GM18873 (cell line): ENCODE measurements at regions not wholly inside any gene's neighbourhood (a gene's known extent, or its start where the extent isn't known, plus 50 kb on each side); places are given as distances from the start of the nearest gene placed in this dataset.
"Not testable (repeated sequence)": the region's sequence is repeated elsewhere in the genome, so short reads cannot be mapped to it uniquely, and the experiment has no call there.

Source experiments
- ATAC-seq: cut with Tn5 transposase; IDR thresholded peaks from one replicate; pipeline ENCODE4 v1.9.1; 2021; ENCODE audit warnings: mild to moderate bottlenecking, moderate library complexity, moderate number of reproducible peaks; ENCODE audit not compliant: unreplicated experiment, low FRiP score

DNA sequence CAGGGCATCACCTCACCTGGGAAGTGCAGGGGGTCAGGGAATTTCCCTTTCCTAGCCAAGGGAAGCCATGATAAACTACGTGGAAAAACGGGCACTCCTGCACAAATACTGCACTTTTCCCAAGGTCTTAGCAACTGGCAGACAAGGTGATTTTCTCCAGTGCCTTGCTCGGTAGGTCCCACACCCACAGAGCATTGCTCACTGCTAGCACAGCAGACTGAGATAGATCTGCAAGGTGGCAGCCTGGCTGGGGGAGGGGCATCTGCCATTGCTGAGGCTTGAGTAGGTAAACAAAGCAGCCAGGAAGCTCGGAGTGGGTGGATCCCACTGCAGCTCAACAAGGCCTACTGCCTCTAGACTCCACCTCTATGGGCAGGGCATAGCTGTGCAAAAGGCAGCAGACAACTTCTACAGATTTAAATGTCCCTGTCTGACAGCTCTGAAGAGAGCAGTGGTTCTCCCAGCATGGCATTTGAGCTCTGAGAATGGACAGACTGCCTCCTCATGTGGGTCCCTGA is 111.5 kb upstream of the FIBIN start:
- ATAC-seq: not testable (repeated sequence)

DNA sequence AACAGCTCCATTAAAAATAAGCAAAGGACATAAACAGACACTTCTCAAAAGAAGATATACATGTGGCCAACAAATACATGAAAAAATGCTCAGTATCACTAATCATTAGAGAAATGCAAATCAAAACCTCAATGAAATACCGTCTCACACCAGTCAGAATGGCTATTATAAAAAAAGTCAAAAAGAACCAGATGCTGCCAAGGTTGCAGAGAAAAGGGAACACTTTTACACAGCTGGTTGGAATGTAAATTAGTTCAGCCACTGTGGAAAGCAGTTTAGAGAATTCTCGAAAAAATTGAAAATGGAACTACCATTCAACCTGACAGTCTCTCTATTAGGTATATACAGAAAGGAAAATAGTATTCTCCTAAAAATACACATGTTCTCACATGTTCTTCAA is 102.4 kb upstream of the FIBIN start:
- no peak for ATAC-seq

DNA sequence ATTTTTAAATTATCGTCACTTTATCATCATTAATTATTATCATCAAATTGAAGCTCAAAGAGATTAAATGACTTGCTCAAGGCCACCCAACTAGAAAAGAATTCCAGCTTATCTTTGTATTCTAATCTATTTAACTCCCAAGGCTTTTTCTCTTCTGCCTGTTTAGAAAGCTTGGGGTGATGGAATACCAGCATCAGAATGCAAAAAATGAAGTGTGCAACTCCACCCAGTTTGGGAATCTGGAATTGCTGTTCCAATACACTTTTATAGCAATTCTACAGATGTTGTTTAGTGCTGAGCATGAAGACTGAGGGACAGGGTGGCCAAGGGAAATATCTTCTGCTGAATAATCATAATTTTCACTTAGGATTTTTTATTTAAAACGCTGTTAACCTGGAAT is 97.2 kb upstream of the FIBIN start:
- ATAC-seq: no peak

DNA sequence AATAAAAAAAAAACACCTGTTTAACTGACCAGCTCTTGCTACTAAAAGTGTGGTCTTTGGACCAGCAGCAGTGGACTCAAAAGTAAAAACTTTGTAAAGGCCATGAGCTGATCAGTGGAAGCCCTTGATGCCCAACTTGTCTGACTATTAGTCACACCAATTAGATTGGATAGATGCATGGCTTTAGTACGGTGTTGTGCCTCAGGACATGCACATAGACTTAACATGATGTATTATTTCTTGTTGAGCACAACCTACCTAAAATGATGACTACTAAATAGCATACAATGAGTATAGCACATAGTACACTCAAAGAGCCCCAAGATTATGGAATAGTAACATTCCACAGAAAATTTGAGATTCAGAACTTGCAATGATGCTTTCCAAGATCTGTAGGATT is 95.1 kb upstream of the FIBIN start:
- ATAC-seq: no peak

DNA sequence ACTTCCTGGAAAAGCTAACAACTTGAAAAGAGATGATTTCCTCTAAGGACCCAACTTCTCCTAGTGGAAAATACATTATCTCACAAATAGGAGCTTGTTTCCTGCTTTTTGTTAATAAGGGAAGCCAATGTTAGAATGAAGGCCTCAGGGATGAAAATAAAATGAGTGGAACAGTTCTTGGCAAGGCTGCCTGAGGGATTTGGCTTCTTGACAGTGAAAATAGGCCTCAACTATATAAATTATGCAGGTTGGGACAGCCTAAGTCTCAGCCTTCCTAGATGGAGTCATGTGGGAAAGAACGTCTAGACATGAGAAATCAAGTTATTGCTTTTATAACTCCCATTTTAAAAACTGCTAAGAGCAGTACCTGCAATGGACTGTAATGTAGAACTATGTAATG is 92.8 kb upstream of the FIBIN start:
- ATAC-seq: no peak

DNA sequence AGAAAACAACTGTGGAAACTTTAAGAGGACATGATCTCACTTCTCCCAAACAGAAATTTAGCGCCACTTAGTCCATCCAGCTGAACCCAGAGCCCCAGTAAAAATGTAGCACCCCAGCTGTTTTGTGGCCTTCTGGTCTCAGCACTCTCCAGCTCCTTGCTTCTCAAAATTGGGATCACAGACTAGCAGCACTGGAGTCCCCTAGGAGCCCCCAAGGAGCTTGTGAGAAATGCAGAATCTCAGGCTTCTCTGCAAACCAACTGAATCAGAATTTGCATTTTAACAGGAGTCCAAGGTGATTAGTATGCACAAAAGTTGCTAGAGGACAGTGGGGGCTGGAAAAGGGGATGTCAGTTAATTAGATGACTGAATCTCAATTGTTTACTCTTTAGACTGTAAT is 89.8 kb upstream of the FIBIN start:
- no peak for ATAC-seq

- ATAC-seq: no peak
Observed at GRCh38 chr11:26904801-26905200, 89.1 kb upstream of the FIBIN start.

DNA sequence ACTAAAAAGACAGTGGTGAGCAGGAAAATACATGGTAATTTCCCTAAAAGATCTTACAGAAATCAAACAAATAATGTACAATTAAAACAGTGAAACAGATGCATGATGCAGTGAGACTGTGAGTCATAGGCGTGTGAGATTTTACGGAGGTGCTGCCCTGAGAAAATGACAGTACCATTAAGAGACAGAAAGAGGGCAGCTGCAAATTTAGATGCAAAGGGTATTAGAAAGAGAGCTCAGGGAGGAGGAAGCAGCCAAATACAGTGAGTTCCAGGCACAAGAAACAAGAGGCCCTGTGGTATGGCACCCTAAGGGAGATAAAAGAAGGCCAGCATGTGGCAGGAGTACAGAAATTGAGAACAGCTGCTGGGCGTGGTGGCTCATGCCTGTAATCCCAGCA is 88.5 kb upstream of the FIBIN start:
- no peak for ATAC-seq

DNA sequence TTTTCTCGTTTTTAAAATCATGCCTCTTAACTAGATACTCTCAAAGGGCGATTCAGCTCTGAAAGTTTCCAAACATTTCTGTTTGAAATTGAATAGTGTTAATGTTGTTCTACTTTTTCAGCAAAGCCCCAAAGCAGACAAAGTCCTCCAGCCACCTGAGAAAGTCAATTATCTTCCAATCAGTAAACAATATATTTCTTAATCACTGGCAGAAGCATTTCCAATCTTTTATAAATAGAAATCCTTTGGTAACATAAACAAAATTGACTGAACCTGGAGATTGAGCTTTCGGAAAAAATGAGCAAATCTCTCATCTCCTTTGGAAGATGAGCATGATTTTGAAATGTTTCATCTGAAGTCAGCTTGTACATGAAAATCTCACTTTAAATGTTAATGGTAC is 84.4 kb upstream of the FIBIN start:
- no peak for ATAC-seq

DNA sequence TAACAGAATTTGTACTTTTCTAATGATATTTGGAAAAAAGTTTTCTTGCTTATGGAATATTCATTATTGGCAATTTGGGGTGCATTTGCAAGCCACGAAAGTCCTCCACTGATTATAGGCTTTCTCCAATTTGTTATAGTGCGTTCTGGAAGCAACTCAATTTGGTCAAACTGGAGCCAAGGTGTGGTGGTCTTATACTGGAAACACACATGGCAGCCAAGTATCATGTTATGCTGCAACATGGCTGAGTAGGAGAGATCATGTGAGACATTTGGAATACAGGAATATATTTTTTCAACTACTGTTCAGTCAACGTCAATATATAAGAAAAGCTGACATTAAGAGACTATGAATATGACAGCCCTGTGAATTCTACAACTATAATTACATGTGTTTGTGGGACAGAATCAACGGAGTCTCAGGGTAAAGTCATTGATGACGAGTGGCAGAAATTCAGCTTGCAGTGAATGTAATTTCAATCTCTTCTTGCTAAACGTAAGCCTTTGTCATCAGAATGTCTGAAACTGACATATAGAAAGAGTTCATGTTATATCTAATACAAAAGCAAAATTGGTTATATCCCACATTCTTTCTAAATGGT is 83.8 kb upstream of the FIBIN start:
- no peak for ATAC-seq

DNA sequence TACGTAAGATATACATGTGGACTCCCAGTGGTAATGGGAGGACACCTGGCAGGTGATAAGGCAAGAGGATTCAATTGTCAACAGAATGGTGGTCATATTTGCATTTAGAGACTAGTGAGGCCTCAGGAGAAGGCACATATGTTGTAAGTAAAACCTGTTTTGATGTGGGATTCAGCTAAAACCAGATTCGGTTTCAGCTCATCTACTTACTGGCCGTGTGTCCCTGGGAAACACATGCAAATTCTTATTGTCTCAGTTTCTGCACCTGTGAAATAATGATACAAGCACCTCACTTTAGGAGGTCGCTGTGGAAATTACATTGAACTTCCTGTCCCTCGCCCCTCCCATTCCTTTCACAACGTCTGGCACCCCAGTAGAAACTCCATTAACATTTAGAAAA is 78.9 kb upstream of the FIBIN start:
- ATAC-seq: peak; percentile 66

GRCh38 chr11:26916805-26917204 is 77.1 kb upstream of the FIBIN start:
- ATAC-seq: no peak

DNA sequence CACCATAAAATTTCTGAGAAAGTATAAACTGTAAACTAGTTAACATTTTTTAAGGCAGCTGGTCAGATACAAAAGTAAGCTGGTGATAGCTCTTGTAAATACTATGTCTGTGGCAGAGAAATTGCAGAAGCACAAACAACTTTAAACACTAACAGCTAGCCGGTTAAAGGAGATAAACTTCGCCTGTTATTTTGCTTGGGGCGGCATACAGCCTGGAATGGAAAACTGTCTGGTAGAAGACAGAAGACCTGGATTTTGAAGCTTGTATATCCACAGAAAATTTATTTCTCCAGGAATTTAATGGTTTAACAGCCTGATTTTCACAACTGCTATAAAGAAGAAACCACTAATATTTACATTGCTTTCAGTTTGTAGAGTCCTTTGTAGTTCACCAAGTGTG is 65.3 kb upstream of the FIBIN start:
- no peak for ATAC-seq

DNA sequence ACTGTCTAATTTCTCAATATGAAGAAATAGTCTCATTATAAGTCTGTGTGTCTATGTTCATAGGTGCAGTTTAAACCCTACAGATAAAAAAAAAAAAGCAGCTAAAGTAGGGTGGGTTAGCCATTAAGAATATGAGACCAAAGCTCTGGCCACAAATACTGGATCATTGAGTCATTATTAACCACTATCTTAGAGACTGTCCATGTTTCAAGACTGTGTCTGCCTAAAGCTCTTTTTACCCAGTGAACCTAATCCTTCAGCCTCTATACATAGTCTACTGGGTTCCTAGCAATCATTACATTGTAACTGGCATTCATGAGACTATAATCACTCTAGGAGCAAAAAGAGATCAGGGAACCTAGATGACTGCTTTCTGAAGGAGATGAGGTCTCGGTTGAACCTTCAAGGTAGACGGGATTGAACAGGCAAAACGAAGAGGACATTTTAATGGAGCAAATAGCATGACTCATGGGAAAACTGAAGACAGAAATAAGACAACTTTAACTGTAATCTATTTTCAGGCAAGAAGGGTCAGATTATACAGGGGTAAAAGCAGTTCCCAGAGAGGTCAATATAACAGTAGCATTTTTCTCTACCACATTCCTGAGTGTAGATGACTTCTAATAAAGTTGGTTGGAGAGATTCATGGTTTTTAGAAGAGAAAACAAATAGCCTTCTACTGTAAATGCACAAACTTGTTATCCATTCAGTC is 64.0 kb upstream of the FIBIN start:
- no peak for ATAC-seq

GRCh38 chr11:26930518-26931247 is 63.2 kb upstream of the FIBIN start:
- ATAC-seq: no peak

- no peak for ATAC-seq
Observed at GRCh38 chr11:26931248-26931631, 62.7 kb upstream of the FIBIN start.

- no peak for ATAC-seq
Observed at GRCh38 chr11:26931881-26932280, 62.0 kb upstream of the FIBIN start.

- no peak for ATAC-seq
Observed at GRCh38 chr11:26936109-26936508, 57.8 kb upstream of the FIBIN start.

DNA sequence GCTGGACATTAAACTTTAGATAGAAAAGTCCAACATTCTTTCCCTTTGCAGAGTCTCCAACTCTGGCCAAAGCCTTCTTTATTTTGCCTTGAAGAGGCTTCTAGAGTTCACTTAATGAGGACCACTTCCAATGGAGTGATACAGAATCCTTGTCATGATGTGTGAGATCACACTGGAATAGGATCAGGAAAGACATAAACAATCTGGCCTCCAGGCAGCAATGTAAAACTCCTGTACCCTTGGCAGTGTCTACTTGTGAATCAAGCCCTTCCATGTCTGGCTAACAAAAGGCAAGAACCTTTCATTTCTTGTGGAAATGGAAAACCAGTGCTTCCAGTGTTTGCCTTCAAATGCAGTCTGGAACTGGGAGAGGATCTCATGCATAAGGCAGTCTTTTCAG is 56.5 kb upstream of the FIBIN start:
- no peak for ATAC-seq

GRCh38 chr11:26940501-26940900 is 53.4 kb upstream of the FIBIN start:
- not testable (repeated sequence) for ATAC-seq

GRCh38 chr11:26942356-26942755 is 51.6 kb upstream of the FIBIN start:
- ATAC-seq: no peak

DNA sequence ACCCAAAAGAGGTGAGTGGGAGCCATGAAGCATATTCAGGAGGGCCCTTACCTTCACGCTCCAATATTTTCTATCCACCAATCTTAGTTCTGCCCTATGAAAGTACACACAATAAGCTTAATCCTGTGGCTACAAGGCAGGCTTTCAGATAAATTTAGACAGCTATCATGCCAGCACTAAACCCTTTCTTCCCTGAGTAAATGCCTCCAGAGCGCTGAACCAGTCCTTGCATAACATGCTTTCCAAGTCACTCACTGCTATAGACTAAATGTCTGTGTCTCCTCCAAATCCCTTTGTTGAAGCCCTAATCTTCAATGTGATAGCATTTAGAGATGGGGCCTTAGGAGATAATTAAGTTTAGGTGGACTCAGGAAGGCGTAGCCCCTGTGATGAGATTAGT is 50.3 kb upstream of the FIBIN start:
- no peak for ATAC-seq
